Stimulated activated CD8-positive, alpha-beta memory T cell treated with anti-CD3 and anti-CD28 coated beads, Interleukin-4, amount 100 ng/mL, for 4 hours (primary cell): ENCODE measurements at regions not wholly inside any gene's neighbourhood (a gene's known extent, or its start where the extent isn't known, plus 50 kb on each side); places are given as distances from the start of the nearest gene placed in this dataset.

Experiments used
- DNase-seq, 2 donors: peaks; one replicate each; pipeline ENCODE4 v3.0.0-alpha.2; 2020; ENCODE audit warnings: low read depth in 2 of 2, low spot score in 1 of 2

DNA sequence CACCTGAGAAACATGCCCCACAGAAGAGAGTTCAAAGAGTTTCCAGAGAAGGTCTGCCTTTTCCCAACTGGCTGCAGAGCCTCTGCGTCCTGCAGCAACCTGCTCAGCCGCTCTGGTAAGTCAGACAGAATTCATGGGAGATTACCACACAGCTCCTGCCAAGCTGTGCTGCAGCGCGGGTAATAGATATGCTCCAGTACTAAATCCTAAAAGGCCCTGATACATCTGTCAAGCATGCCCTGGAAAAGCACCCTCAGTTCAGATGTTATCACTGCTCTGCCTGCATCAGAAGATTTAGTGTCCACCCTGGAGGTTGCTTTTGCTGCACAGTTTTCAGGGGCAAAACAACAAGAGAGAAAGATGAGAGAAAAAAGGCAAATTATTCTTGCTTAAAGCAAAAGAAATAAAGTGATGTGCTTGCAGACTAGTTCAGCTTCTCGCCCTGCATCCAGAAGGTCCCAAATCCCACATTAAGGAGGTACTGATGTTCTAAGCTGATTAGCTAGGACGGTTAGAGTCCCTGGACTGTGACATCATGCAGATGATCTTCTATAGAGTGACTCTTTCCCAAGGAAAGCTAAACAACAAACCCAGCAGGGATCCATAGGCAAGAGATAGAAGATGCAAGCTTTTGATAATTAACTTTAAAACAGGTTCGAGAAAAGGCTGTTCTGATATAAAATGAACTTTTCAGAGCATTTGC lies 488.6 kb downstream of the BCL11A start:
- no peak for DNase-seq

DNA sequence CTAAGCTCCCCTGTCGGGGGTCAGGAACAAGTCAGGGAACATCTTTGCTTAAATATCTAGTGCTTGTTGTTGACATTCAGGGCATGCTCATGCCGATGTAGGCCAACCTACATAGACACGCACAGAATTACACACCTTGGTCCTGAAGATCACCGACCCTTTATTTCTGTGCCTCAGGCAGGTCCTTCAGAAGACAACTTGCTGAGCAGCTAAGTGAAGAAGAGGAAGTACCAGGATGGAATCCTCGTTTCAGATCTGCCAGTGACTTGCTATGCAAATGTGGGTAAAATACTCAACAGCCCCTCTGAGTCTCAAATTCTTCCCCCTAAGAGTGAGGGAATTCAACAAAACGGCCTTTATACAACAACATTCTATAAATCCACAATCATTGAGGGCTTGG lies 494.7 kb downstream of the BCL11A start:
- no peak for DNase-seq

GRCh38 chr2:60054571-60055340 lies 498.7 kb downstream of the BCL11A start:
- DNase-seq, result no peak

DNA sequence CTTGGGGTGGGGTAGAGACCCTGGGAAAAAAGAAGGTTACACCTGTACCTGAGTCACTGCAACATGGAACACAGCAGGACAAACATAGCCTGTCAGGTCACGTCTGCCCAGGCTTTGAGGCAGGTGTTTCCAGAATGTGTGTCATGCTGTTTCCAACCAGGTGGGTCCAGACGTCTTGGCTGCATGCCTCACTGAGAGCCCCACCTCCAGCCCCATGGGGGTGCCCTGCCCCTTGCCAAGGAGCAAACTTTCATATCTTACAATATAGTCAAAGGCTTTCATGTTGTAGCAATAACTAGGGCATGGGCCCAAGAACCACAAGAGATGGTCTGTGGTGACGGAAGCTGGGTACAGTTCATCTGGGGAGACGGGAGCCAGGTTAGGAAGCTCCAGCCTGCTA lies 499.7 kb downstream of the BCL11A start:
- no peak for DNase-seq

DNA sequence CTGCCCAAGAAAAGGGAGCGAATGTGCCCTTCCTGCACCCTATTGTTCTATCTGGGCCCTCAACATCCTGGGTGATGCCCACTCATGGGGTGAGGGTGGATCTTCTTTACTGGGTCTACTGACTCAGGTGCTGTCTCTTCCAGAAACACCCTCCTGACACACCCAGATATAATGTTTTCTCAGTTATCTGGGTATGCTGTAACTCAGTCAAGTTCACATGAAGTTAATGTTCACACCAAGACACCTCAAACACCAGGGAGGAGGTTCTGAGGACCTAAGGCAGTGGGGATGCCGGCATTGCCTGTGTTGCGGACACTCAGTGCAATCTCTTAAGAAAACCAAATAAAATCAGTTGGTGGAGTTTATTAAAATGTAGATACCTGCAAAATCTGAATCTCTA lies 500.9 kb downstream of the BCL11A start:
- no peak for DNase-seq

GRCh38 chr2:60051991-60052390 lies 501.5 kb downstream of the BCL11A start:
- no peak for DNase-seq

- no peak for DNase-seq
Measured at GRCh38 chr2:60047944-60048525, 505.4 kb downstream of the BCL11A start.

- DNase-seq, result no peak
Measured at GRCh38 chr2:60047347-60047746, 506.1 kb downstream of the BCL11A start.

- DNase-seq, result no peak
Measured at GRCh38 chr2:60046529-60046928, 506.9 kb downstream of the BCL11A start.

DNA sequence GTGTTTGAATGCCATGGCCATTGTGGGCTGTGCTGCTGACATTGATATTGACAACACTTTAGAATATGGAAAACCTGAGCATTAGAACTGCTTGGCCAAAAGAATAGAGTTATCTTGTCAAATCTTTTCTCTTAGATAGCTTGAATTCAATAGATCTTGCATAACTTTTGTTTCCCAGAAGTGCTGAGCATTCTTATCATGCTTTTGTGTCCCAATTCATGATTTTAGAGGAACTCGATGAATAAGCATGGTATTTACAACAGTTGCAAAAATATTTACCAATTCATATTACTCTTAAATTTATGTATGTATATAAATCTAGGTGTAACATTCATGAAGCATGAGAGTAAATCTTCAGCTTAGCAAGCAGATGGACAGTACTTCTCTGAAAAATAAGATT lies 508.0 kb downstream of the BCL11A start:
- no peak for DNase-seq

DNA sequence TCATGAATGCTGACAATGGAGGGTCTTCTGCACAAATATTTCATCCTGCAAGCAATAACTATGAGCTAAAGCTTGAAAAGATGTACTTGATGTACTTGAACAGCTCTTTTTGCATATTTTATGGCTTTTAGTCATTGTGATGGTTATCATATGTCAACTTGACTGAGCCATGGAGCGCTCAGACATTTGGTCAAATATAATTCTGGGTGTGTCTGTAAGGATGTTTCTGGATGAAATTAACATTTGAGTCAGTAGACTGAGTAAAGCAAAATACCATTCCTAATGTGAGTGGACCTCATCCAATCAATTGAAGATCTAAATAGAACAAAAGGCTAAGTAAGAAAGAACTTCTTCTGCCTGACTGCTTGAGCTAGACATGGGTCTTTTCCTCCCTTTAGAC lies 509.0 kb downstream of the BCL11A start:
- no peak for DNase-seq

GRCh38 chr2:60042023-60042422 lies 511.4 kb downstream of the BCL11A start:
- DNase-seq, result no peak

DNA sequence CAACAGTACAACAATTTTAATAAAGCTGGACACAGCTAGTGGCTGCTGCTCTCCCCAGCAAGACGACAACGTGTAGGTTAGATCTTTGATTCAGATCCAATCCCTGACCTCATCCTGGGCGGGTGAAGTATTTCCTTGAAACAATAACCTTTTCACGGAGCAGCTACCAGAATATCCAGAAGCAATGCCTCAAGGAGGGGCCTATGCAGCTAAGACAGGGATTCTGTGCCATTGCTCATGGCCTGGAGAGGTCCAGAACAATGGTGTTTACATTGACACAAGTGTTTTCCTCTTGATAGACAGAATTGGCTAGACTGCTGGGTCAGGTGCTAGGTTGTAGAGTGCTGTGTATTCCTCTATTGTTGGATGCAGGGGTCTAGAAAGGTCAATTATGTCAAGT lies 520.1 kb downstream of the BCL11A start:
- DNase-seq, result no peak

DNA sequence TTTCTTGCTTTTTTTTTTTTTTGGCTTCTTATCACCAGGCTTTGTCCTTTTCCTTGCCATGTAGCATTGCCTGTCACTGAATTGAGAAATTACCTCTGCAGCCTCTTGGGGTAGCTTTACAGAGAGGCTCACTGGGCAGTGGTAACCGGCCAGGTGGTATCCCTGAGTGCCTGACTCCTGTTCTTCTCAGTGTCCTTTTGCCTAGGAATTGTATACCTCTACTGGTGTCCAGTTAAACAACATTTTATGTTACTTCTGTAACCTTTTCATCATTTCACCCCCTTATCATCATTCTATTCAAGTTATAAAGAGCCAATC lies 523.9 kb downstream of the BCL11A start:
- DNase-seq, result no peak

GRCh38 chr2:60028849-60029565 lies 524.4 kb downstream of the BCL11A start:
- no peak for DNase-seq

- DNase-seq, result no peak
Measured at GRCh38 chr2:60025496-60025895, 528.0 kb downstream of the BCL11A start.

GRCh38 chr2:60023256-60023985 lies 530.0 kb downstream of the BCL11A start:
- no peak for DNase-seq

DNA sequence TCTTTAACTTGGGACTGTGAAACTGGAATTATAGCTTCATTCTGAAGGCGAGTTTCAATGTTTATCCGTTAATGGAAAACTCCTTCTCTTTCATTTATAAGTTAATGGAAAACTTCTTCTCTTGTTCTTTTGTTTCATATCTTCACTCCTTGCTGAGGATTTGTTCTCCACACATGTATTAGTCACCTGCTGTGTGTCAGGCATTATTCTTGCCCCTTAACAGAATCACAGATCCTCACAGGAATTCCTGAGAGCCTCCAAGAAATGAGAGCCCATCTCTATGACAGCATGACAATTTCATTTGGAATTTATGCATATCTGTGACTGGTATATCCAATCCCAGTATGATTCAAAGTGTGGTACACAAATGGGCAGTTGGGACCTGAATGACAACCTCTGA lies 545.8 kb downstream of the BCL11A start:
- DNase-seq, result no peak

DNA sequence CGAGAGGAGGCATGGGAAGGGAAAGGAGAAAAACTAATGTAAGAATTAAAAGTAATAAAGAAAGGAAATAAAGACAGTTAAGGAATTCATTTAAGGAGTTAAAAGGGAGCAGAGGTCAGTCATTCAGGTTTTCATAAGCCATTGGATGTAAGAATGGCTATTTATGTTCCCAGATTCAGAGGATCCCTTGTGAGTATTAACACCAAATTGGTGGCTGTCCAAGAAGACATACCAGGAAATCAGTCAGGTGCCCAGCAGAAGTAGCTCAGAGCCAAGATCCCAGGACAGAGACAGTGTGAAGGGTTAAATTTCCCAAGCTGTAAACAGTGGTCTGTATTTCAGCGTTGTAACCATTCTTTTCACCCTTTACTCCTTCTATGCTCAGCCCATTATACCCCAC lies 550.4 kb downstream of the BCL11A start:
- DNase-seq, result no peak

DNA sequence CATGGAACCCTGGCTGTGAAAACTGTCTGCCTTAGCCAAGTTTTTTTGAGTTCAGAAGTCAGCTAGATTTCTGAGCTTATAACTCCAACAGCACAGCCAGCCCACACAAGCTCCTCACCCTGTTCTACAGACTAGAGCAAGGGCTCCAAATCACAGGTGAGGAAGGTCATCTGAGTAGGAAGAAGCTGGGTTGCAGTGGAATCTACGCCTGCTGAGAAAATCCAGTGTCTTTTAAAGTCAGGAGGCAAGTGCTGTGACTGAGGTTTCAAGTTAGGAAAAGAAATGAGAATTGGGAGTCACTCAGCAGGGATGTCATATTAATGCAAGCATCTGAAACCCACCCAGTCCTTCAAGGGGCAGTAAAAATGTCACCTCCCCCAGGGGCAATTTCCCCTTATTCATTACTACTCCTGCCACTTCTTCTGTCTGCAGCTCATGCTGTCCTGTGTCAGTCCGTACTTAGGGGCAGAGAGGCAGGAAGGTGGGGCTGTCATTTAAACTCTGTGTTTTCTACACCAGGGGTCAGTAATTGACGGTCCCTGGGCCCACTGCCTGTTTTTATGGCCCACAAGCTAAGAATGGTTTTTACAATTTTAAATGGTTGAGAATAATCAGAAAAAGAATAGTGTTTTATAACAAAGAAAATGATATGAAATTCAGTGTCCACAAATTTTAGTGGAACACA lies 551.1 kb downstream of the BCL11A start:
- DNase-seq, result no peak

- no peak for DNase-seq
Measured at GRCh38 chr2:60000686-60001085, 552.8 kb downstream of the BCL11A start.
